ENCODE measurements at regions not wholly inside any gene's neighbourhood (a gene's known extent, or its start where the extent isn't known, plus 50 kb on each side); places are given as distances from the start of the nearest gene placed in this dataset.

DNA sequence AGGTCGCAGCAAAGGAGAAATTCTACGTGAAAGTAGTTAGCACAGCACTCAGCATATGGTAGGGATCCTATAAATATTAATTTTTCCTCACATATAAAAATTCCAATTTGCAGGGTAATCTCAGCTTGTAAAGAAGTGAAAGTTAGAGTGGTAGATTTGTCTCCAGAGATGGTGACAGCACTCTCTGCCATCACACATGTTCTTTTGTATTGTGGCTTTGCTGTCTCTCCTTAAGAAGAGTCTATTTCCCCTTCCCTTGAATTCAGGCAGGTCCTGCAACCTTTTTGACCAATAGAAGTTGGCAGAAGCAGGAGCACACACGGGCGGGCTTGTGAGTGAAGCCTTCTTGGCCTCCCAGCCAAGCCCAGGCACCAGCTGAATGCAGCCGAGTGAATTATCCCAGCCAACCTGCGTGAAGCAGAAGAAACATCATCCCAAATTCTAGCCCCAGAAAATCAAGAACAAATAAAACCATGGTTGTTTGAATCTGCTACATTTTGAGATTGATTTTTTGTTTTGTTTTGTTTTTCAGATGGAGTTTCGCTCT, 107.8 kb upstream of the COPS8 start:
- ATAC-seq (ENCODE audit: low FRiP score) (no peak), DNase-seq (ENCODE audit: low spot score) (no peak)
- TF ChIP-seq, protein P1, sequence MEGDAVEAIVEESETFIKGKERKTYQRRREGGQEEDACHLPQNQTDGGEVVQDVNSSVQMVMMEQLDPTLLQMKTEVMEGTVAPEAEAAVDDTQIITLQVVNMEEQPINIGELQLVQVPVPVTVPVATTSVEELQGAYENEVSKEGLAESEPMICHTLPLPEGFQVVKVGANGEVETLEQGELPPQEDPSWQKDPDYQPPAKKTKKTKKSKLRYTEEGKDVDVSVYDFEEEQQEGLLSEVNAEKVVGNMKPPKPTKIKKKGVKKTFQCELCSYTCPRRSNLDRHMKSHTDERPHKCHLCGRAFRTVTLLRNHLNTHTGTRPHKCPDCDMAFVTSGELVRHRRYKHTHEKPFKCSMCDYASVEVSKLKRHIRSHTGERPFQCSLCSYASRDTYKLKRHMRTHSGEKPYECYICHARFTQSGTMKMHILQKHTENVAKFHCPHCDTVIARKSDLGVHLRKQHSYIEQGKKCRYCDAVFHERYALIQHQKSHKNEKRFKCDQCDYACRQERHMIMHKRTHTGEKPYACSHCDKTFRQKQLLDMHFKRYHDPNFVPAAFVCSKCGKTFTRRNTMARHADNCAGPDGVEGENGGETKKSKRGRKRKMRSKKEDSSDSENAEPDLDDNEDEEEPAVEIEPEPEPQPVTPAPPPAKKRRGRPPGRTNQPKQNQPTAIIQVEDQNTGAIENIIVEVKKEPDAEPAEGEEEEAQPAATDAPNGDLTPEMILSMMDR (IDR thresholded peaks at IDR 0.05), result no peak

DNA sequence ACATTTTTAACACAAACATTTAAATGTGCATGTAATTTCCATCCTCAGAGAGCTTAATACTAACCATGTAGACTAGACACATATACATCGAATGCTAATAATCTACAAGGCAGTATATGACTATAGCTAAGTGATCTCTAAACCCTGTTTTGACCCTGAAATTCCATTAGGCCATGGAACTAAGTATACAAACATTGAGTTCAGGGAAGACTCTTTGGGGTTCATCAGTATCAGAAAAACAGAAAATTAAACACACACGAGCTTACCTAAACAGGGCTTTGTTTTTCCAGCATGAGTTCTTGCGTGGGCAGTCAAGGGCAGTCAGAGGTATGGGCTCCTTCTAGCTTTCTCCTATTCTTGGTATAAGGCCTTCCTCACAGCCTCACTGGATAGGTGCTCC, 106.0 kb upstream of the COPS8 start:
- TF ChIP-seq, protein P1 (IDR thresholded peaks at IDR 0.05), result no peak
- ATAC-seq (ENCODE audit: low FRiP score) (no peak), DNase-seq (ENCODE audit: low spot score) (no peak)

DNA sequence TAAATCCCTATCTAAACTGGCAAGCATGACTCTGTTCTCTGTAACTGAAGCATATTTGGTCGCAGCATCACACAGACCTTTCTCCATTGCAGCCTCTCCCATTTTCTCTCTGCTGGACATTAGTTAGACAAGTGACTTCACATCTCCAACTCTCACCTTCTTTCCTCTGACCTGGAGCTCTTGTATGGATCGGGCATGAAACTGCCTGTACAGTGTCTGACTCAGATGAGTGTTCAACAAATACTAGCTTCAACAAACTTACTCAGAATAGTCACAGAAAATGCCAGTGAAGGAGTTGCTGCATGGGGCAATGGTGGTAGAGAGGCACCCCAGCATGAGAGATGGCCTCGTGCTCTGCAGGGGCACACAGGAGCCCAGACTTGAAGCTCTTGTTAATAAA, 104.7 kb upstream of the COPS8 start:
- DNase-seq (ENCODE audit: low spot score) (no peak), ATAC-seq (ENCODE audit: low FRiP score) (no peak)
- TF ChIP-seq, protein P1 (IDR thresholded peaks at IDR 0.05), result no peak

DNA sequence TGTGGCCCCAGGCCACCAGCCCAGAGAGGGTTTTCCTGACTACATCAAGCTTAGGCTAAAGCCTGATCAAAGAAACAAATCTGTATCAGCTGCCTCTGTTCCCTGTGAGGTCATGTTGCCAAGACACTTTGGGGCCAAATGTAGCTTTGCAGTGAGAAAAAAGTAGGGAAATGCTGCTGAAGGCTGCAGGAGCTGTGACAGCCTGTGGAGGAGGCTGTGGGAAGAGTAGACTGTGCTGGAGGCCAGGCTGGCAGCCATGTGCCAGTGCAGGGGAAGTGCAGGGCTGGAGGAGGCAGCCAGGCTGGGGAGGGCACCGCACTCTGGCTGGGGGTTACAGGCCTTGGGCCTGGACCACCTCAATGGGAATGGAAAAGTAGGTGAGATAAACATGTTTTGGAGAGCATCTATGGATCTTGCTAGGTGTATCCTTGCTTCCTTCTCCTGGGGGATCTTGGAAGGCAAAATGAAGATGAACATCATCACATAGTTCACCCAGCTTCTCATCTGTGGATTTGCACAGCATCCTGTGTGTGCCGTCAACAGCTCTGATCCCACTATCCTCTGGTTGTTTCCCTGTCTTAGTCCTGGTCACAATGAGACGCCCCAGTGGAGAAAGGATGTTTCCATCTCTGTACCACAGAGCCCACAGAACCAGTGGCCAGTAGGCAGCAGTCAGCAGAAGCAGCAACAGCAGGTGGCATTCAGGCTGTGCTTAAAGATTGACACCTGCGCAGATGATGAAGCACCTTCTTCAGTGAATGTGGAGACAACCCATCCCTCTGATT, 103.8 kb upstream of the COPS8 start:
- ATAC-seq (ENCODE audit: low FRiP score), result no peak
- DNase-seq (ENCODE audit: low spot score), result no peak
- TF ChIP-seq, protein P1 (IDR thresholded peaks at IDR 0.05), result no peak

DNA sequence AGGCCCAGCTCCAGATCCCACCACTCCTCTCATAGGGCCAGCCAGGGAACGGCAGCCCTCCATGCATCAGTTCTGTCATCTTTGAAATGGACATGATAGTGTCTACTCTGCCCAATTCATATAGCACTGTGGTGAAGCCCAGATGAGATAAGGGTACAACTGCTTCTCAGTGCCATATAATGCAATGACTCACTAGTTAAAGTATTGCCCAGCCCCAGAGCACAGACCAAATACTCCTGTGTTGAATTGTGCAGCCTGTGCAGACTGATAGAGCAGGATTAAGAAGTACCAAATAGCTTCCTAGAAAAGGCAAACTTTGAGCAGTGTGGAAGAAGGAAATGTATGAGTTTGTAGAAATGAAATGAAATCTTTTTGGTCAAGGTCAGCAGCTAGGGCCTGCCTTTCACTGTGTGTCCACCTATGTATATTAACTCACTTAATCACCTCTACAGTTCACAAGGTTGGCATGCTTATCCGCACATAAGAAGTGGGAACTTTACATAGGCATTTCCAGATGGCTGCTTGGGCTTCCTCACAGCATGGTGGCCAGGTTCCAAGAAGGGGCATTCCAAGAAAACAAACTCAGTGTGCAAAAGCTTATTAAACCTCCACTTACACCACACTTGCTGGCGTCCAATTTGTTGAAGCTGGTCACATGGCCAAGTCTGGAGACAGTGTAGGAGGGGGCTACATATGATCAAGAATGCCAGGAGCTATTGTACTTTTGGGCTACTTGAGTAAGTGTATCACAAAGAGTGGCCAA, 102.8 kb upstream of the COPS8 start:
- ATAC-seq (ENCODE audit: low FRiP score) (no peak), DNase-seq (ENCODE audit: low spot score) (no peak)
- TF ChIP-seq, protein P1 (IDR thresholded peaks at IDR 0.05), result no peak

DNA sequence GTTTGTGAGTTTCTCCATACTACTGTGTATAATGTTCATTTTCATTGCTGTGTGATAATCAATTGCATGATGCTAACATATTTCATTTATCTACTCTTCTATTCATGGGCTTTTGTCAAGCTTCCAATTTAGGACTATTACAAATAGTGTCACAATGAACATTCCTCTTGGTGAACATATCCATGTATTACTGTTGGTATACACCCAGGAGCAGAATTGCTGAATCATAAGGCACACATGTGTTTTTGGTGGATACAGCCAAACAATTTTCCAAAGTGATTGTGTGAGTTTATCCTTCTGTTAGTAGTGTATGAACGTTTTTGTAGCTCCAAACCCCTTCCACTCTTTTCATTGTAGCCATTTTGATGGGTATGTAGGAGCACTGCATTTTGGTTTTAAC, 101.6 kb upstream of the COPS8 start:
- TF ChIP-seq, protein P1 (IDR thresholded peaks at IDR 0.05), result no peak
- DNase-seq (ENCODE audit: low spot score), result no peak
- ATAC-seq (ENCODE audit: low FRiP score), result no peak
